DMS53 treated with DMSO at 0.1 percent for 48 hours (cell line): ENCODE measurements at regions not wholly inside any gene's neighbourhood (a gene's known extent, or its start where the extent isn't known, plus 50 kb on each side); places are given as distances from the start of the nearest gene placed in this dataset.

ENCODE experiments used
- DNase-seq: peaks from one replicate; lab custom pipeline; 2025; ENCODE audit not compliant: unreplicated experiment; lab: John Stamatoyannopoulos, UW

- no peak for DNase-seq
These were observed 276.5 kb upstream of the SMARCA2 start for GRCh38 chr9:1738511-1739100.

- DNase-seq, result no peak
These were observed 271.8 kb upstream of the SMARCA2 start for GRCh38 chr9:1743121-1743960.

GRCh38 chr9:1745980-1746379, 269.2 kb upstream of the SMARCA2 start:
- no peak for DNase-seq

- no peak for DNase-seq
These were observed 267.7 kb upstream of the SMARCA2 start for GRCh38 chr9:1747417-1747967.

- DNase-seq, result no peak
These were observed 266.7 kb upstream of the SMARCA2 start for GRCh38 chr9:1748407-1748806.

GRCh38 chr9:1757186-1757585, 258.0 kb upstream of the SMARCA2 start:
- DNase-seq, result no peak

GRCh38 chr9:1759009-1759408, 256.1 kb upstream of the SMARCA2 start:
- no peak for DNase-seq

GRCh38 chr9:1759771-1760300, 255.3 kb upstream of the SMARCA2 start:
- DNase-seq, result no peak

- DNase-seq, result no peak
These were observed 253.3 kb upstream of the SMARCA2 start for GRCh38 chr9:1761807-1762206.

GRCh38 chr9:1766042-1766441, 249.1 kb upstream of the SMARCA2 start:
- no peak for DNase-seq

- no peak for DNase-seq
These were observed 246.6 kb upstream of the SMARCA2 start for GRCh38 chr9:1768561-1768960.

- DNase-seq, result no peak
These were observed 243.9 kb upstream of the SMARCA2 start for GRCh38 chr9:1771094-1771789.

- DNase-seq, result no peak
These were observed 239.9 kb upstream of the SMARCA2 start for GRCh38 chr9:1775230-1775629.

GRCh38 chr9:1776668-1777067, 238.5 kb upstream of the SMARCA2 start:
- no peak for DNase-seq

- DNase-seq, result no peak
These were observed 224.0 kb upstream of the SMARCA2 start for GRCh38 chr9:1791191-1791590.

- DNase-seq, result no peak
These were observed 220.4 kb upstream of the SMARCA2 start for GRCh38 chr9:1794547-1795270.

GRCh38 chr9:1804128-1804865, 210.8 kb upstream of the SMARCA2 start:
- DNase-seq, result no peak

GRCh38 chr9:1829719-1830118, 185.4 kb upstream of the SMARCA2 start:
- DNase-seq, result no peak

- DNase-seq, result no peak
These were observed 182.2 kb upstream of the SMARCA2 start for GRCh38 chr9:1832960-1833359.

GRCh38 chr9:1837453-1838084, 177.6 kb upstream of the SMARCA2 start:
- no peak for DNase-seq
